NCI-H1092 (cell line): ENCODE measurements at regions not wholly inside any gene's neighbourhood (a gene's known extent, or its start where the extent isn't known, plus 50 kb on each side); places are given as distances from the start of the nearest gene placed in this dataset.
"Not testable (repeated sequence)": the region's sequence is repeated elsewhere in the genome, so short reads cannot be mapped to it uniquely, and the experiment has no call there.

Experiments used
- DNase-seq: peaks from one replicate; lab custom pipeline; 2025; lab: John Stamatoyannopoulos, UW

- DNase-seq, result no peak
Measured at GRCh38 chr16:9593440-9593839, 502.0 kb downstream of the HAPSTR1 start.

GRCh38 chr16:9594047-9594446 lies 502.6 kb downstream of the HAPSTR1 start:
- no peak for DNase-seq

- DNase-seq, result no peak
Measured at GRCh38 chr16:9594946-9595345, 503.5 kb downstream of the HAPSTR1 start.

GRCh38 chr16:9595393-9595792 lies 503.9 kb downstream of the HAPSTR1 start:
- DNase-seq, result no peak

- no peak for DNase-seq
Measured at GRCh38 chr16:9596788-9597187, 505.3 kb downstream of the HAPSTR1 start.

GRCh38 chr16:9597967-9598730 lies 506.7 kb downstream of the HAPSTR1 start:
- no peak for DNase-seq

GRCh38 chr16:9598731-9599083 lies 507.3 kb downstream of the HAPSTR1 start:
- DNase-seq, result no peak

GRCh38 chr16:9599415-9600120 lies 508.1 kb downstream of the HAPSTR1 start:
- no peak for DNase-seq

- no peak for DNase-seq
Measured at GRCh38 chr16:9602189-9602588, 510.7 kb downstream of the HAPSTR1 start.

- no peak for DNase-seq
Measured at GRCh38 chr16:9603316-9603715, 511.9 kb downstream of the HAPSTR1 start.

- no peak for DNase-seq
Measured at GRCh38 chr16:9607515-9608230, 516.2 kb downstream of the HAPSTR1 start.

- no peak for DNase-seq
Measured at GRCh38 chr16:9610727-9611126, 519.3 kb downstream of the HAPSTR1 start.

GRCh38 chr16:9612267-9612666 lies 520.8 kb downstream of the HAPSTR1 start:
- no peak for DNase-seq

- DNase-seq, result no peak
Measured at GRCh38 chr16:9614389-9614788, 522.9 kb downstream of the HAPSTR1 start.

- no peak for DNase-seq
Measured at GRCh38 chr16:9622268-9622667, 530.8 kb downstream of the HAPSTR1 start.

GRCh38 chr16:9625122-9625521 lies 533.7 kb downstream of the HAPSTR1 start:
- no peak for DNase-seq

- no peak for DNase-seq
Measured at GRCh38 chr16:9627427-9627826, 536.0 kb downstream of the HAPSTR1 start.

- no peak for DNase-seq
Measured at GRCh38 chr16:9630119-9630518, 538.7 kb downstream of the HAPSTR1 start.

- DNase-seq, result no peak
Measured at GRCh38 chr16:9630985-9631384, 539.5 kb downstream of the HAPSTR1 start.

- no peak for DNase-seq
Measured at GRCh38 chr16:9633844-9634243, 542.4 kb downstream of the HAPSTR1 start.

GRCh38 chr16:9635150-9635720 lies 543.8 kb downstream of the HAPSTR1 start:
- not testable (repeated sequence) for DNase-seq

- no peak for DNase-seq
Measured at GRCh38 chr16:9644258-9644657, 538.0 kb downstream of the GRIN2A start.

- DNase-seq, result no peak
Measured at GRCh38 chr16:9645911-9646310, 536.3 kb downstream of the GRIN2A start.
